ENCODE measurements at regions not wholly inside any gene's neighbourhood (a gene's known extent, or its start where the extent isn't known, plus 50 kb on each side); places are given as distances from the start of the nearest gene placed in this dataset.
"Not testable (repeated sequence)": the region's sequence is repeated elsewhere in the genome, so short reads cannot be mapped to it uniquely, and the experiment has no call there.

- no peaks in the 10 kb centered on the region for H3K79me2 ChIP-seq (ENCODE audit: low read length)
These were observed 97.5 kb upstream of the CTSV start for GRCh38 chr9:97136421-97136820.

GRCh38 chr9:97133966-97134365, 95.0 kb upstream of the CTSV start:
- H3K79me2 ChIP-seq (ENCODE audit: low read length); H3K27me3 ChIP-seq (ENCODE audit: low read depth, low read length); H3K36me3 ChIP-seq (replicated peaks; ENCODE audit: low read depth, low read length); H3K9me3 ChIP-seq (ENCODE audit: insufficient read depth, low read length); H3K9ac ChIP-seq (ENCODE audit: low read length); H3K4me1 ChIP-seq (ENCODE audit: low read length); H2AFZ ChIP-seq (ENCODE audit: low read depth, low read length); H3K4me2 ChIP-seq (ENCODE audit: low read length); H4K20me1 ChIP-seq (ENCODE audit: insufficient read depth, low read length); H3K4me3 ChIP-seq (ENCODE audit: low read length); H3K27ac ChIP-seq (ENCODE audit: low read length): not testable (repeated sequence)

More at GRCh38 chr9:97136421-97136820, 97.5 kb upstream of the CTSV start:
- Histone ChIP-seq H2AFZ (ENCODE audit: low read depth, low read length) (no peak overlapping the region), H3K27me3 (ENCODE audit: low read depth, low read length) (no peaks in the 10 kb centered on the region), H3K4me3 (ENCODE audit: low read length) (no peak overlapping the region), H3K9me3 (ENCODE audit: insufficient read depth, low read length) (no peaks in the 10 kb centered on the region), H3K27ac (ENCODE audit: low read length) (no peak overlapping the region), H4K20me1 (ENCODE audit: insufficient read depth, low read length) (no peaks in the 10 kb centered on the region), H3K9ac (ENCODE audit: low read length) (no peak overlapping the region), H3K4me1 (ENCODE audit: low read length) (no peaks in the 10 kb centered on the region), H3K4me2 (ENCODE audit: low read length) (no peak overlapping the region), H3K36me3 (replicated peaks; ENCODE audit: low read depth, low read length) (no peaks in the 10 kb centered on the region)
- TF ChIP-seq CTCF (IDR thresholded peaks at IDR 0.05; ENCODE audit: low read depth, low read length) (no peak), EZH2phosphoT487 (IDR thresholded peaks at IDR 0.05; ENCODE audit: low read depth) (no peak)

GRCh38 chr9:97132865-97133264, 93.9 kb upstream of the CTSV start:
- H3K27me3 ChIP-seq (ENCODE audit: low read depth, low read length), result no peaks in the 10 kb centered on the region
- H4K20me1 ChIP-seq (ENCODE audit: insufficient read depth, low read length), result no peaks in the 10 kb centered on the region
- H3K4me2 ChIP-seq (ENCODE audit: low read length), result no peak overlapping the region
- no peaks in the 10 kb centered on the region for H3K79me2 ChIP-seq (ENCODE audit: low read length)
- H3K9me3 ChIP-seq (ENCODE audit: insufficient read depth, low read length), result no peaks in the 10 kb centered on the region
- TF ChIP-seq EZH2phosphoT487 (IDR thresholded peaks at IDR 0.05; ENCODE audit: low read depth) (no peak), CTCF (IDR thresholded peaks at IDR 0.05; ENCODE audit: low read depth, low read length) (no peak)
- no peak overlapping the region for H3K9ac ChIP-seq (ENCODE audit: low read length)
- H3K27ac ChIP-seq (ENCODE audit: low read length), result no peak overlapping the region
- H3K36me3 ChIP-seq (replicated peaks; ENCODE audit: low read depth, low read length), result no peaks in the 10 kb centered on the region
- no peak overlapping the region for H2AFZ ChIP-seq (ENCODE audit: low read depth, low read length)
- H3K4me1 ChIP-seq (ENCODE audit: low read length), result no peaks in the 10 kb centered on the region
- H3K4me3 ChIP-seq (ENCODE audit: low read length), result no peak overlapping the region

GRCh38 chr9:97130864-97131263, 91.9 kb upstream of the CTSV start:
- not testable (repeated sequence) for H4K20me1 ChIP-seq (ENCODE audit: insufficient read depth, low read length); H3K27me3 ChIP-seq (ENCODE audit: low read depth, low read length); H3K36me3 ChIP-seq (replicated peaks; ENCODE audit: low read depth, low read length)

GRCh38 chr9:97130387-97130786, 91.4 kb upstream of the CTSV start:
- H3K79me2 ChIP-seq (ENCODE audit: low read length); H3K27ac ChIP-seq (ENCODE audit: low read length); H3K9me3 ChIP-seq (ENCODE audit: insufficient read depth, low read length); H4K20me1 ChIP-seq (ENCODE audit: insufficient read depth, low read length); H3K36me3 ChIP-seq (replicated peaks; ENCODE audit: low read depth, low read length); H3K9ac ChIP-seq (ENCODE audit: low read length); H3K4me1 ChIP-seq (ENCODE audit: low read length); H3K4me3 ChIP-seq (ENCODE audit: low read length); H3K27me3 ChIP-seq (ENCODE audit: low read depth, low read length); H3K4me2 ChIP-seq (ENCODE audit: low read length); H2AFZ ChIP-seq (ENCODE audit: low read depth, low read length): not testable (repeated sequence)

More at GRCh38 chr9:97130864-97131263, 91.9 kb upstream of the CTSV start:
- H3K79me2 ChIP-seq (ENCODE audit: low read length); H3K4me1 ChIP-seq (ENCODE audit: low read length); H3K27ac ChIP-seq (ENCODE audit: low read length); H3K4me3 ChIP-seq (ENCODE audit: low read length); H2AFZ ChIP-seq (ENCODE audit: low read depth, low read length); H3K9me3 ChIP-seq (ENCODE audit: insufficient read depth, low read length); H3K9ac ChIP-seq (ENCODE audit: low read length); H3K4me2 ChIP-seq (ENCODE audit: low read length): not testable (repeated sequence)

GRCh38 chr9:97128919-97129318, 90.0 kb upstream of the CTSV start:
- no peak overlapping the region for H3K9ac ChIP-seq (ENCODE audit: low read length)
- no peak for TF ChIP-seq EZH2phosphoT487 (IDR thresholded peaks at IDR 0.05; ENCODE audit: low read depth)
- no peak for TF ChIP-seq CTCF (IDR thresholded peaks at IDR 0.05; ENCODE audit: low read depth, low read length)
- no peaks in the 10 kb centered on the region for H3K27me3 ChIP-seq (ENCODE audit: low read depth, low read length)
- H4K20me1 ChIP-seq (ENCODE audit: insufficient read depth, low read length), result no peaks in the 10 kb centered on the region
- no peak overlapping the region for H3K4me2 ChIP-seq (ENCODE audit: low read length)
- H3K79me2 ChIP-seq (ENCODE audit: low read length), result no peaks in the 10 kb centered on the region
- no peaks in the 10 kb centered on the region for H3K4me1 ChIP-seq (ENCODE audit: low read length)
- H3K36me3 ChIP-seq (replicated peaks; ENCODE audit: low read depth, low read length), result no peaks in the 10 kb centered on the region
- no peak overlapping the region for H2AFZ ChIP-seq (ENCODE audit: low read depth, low read length)
- H3K4me3 ChIP-seq (ENCODE audit: low read length), result no peak overlapping the region
- H3K27ac ChIP-seq (ENCODE audit: low read length), result no peak overlapping the region
- H3K9me3 ChIP-seq (ENCODE audit: insufficient read depth, low read length), result no peaks in the 10 kb centered on the region

All from OCI-LY3 (cell line).